GM23338 (cell line): ENCODE measurements at regions not wholly inside any gene's neighbourhood (a gene's known extent, or its start where the extent isn't known, plus 50 kb on each side); places are given as distances from the start of the nearest gene placed in this dataset.

Source experiments
- ATAC-seq: fragments of 200-7000 bp; cut with Tn5 transposase; 3 replicates; pipeline ENCODE4 v1.9.1; 2020
- DNase-seq: peaks from one replicate; pipeline ENCODE4 v3.0.0-alpha.2; 2015; ENCODE audit warnings: low spot score
- H2AFZ ChIP-seq: fragments of 200-600 bp; sonication (generic); 2 replicates; pipeline ENCODE4 v1.8.0; 2016; ENCODE audit warnings: antibody characterized with exemption, mild to moderate bottlenecking, moderate library complexity
- H3F3A ChIP-seq: fragments of 200-600 bp; sonication (generic); replicated peaks from 2 replicates; pipeline ENCODE4 v1.8.0; 2017; ENCODE audit warnings: antibody characterized with exemption, mixed run types, low read depth
- H3K27ac ChIP-seq: fragments of 200-600 bp; sonication (generic); 2 replicates; pipeline ENCODE4 v1.6.1; 2016; ENCODE audit warnings: low read depth
- H3K27me3 ChIP-seq: fragments of 200-600 bp; sonication (generic); 2 replicates; pipeline ENCODE4 v1.8.0; 2016; ENCODE audit warnings: mild to moderate bottlenecking, mixed run types, moderate library complexity; ENCODE audit not compliant: insufficient read depth
- H3K36me3 ChIP-seq: fragments of 200-600 bp; sonication (generic); 2 replicates; pipeline ENCODE4 v1.8.0; 2016; ENCODE audit warnings: mild to moderate bottlenecking; ENCODE audit not compliant: insufficient read depth
- H3K4me1 ChIP-seq: fragments of 200-600 bp; sonication (generic); 2 replicates; pipeline ENCODE4 v1.8.0; 2016; ENCODE audit warnings: mild to moderate bottlenecking, moderate library complexity; ENCODE audit not compliant: insufficient read depth
- H3K4me2 ChIP-seq: fragments of 200-600 bp; sonication (generic); 2 replicates; pipeline ENCODE4 v1.7.1; 2017; ENCODE audit warnings: mixed run types
- H3K4me3 ChIP-seq: fragments of 200-600 bp; sonication (generic); 2 replicates; pipeline ENCODE4 v1.6.1; 2016; ENCODE audit warnings: mixed run types
- H3K79me2 ChIP-seq: fragments of 200-600 bp; sonication (generic); replicated peaks from 2 replicates; pipeline ENCODE4 v1.8.0; 2017; ENCODE audit warnings: mild to moderate bottlenecking; ENCODE audit not compliant: insufficient read depth
- H3K9me2 ChIP-seq: fragments of 200-600 bp; sonication (generic); 2 replicates; pipeline ENCODE4 v1.8.0; 2017; ENCODE audit not compliant: insufficient read depth
- H4K20me1 ChIP-seq: fragments of 200-600 bp; sonication (generic); replicated peaks from 2 replicates; pipeline ENCODE4 v1.8.0; 2017; ENCODE audit warnings: mild to moderate bottlenecking; ENCODE audit not compliant: insufficient read depth
- H3K27ac Mint-ChIP-seq: 2 replicates; pipeline ENCODE4 v1.8.0; 2020; ENCODE audit warnings: inconsistent platforms, mild to moderate bottlenecking, moderate library complexity, mixed read lengths
- H3K27me3 Mint-ChIP-seq: 3 replicates; pipeline ENCODE4 v1.8.0; 2022; ENCODE audit warnings: low read depth, mild to moderate bottlenecking, moderate library complexity, mixed read lengths, inconsistent platforms; ENCODE audit not compliant: insufficient read depth, poor library complexity
- H3K36me3 Mint-ChIP-seq: 3 replicates; pipeline ENCODE4 v1.8.0; 2021; ENCODE audit warnings: low read depth, mild to moderate bottlenecking, inconsistent platforms, moderate library complexity, mixed read lengths
- H3K4me1 Mint-ChIP-seq: 3 replicates; pipeline ENCODE4 v1.8.0; 2020; ENCODE audit warnings: mild to moderate bottlenecking, inconsistent platforms, mixed read lengths
- H3K4me3 Mint-ChIP-seq: 3 replicates; pipeline ENCODE4 v1.8.0; 2021; ENCODE audit warnings: moderate library complexity, mild to moderate bottlenecking, inconsistent platforms, mixed read lengths
- H3K9me3 Mint-ChIP-seq: 3 replicates; pipeline ENCODE4 v1.8.0; 2020; ENCODE audit warnings: moderate library complexity, mild to moderate bottlenecking, inconsistent platforms, mixed read lengths
- CREB1 ChIP-seq: fragments of 250-450 bp; sonication (Bioruptor Pico); IDR thresholded peaks from 2 replicates; pipeline ENCODE4 v1.5.0; 2020; ENCODE audit warnings: low read depth, mild to moderate bottlenecking, moderate library complexity
- CTCF ChIP-seq, 2 experiments: fragments of 200-600 bp in 1 of 2; sonication (generic) in 1 of 2; conservative IDR thresholded peaks; 2 replicates each; pipeline versions ENCODE4 v1.5.1 to v1.6.1; 2016 to 2017; ENCODE audit warnings: antibody characterized with exemption in 2 of 2, low read depth in 2 of 2, mild to moderate bottlenecking in 2 of 2, moderate library complexity in 1 of 2
- EZH2 ChIP-seq: fragments of 200-600 bp; sonication (generic); IDR thresholded peaks from one replicate; pipeline ENCODE4 v1.8.0; 2017; ENCODE audit warnings: antibody characterized with exemption, mild to moderate bottlenecking, low read depth; ENCODE audit not compliant: unreplicated experiment
- EZH2phosphoT487 ChIP-seq: fragments of 200-600 bp; sonication (generic); IDR thresholded peaks from one replicate; pipeline ENCODE4 v1.8.1; 2018; ENCODE audit warnings: antibody characterized with exemption; ENCODE audit not compliant: unreplicated experiment
- JUNB ChIP-seq: IDR thresholded peaks from one replicate; pipeline ENCODE4 v1.6.1; 2016; ENCODE audit warnings: antibody characterized with exemption; ENCODE audit not compliant: unreplicated experiment
- NANOG ChIP-seq: IDR thresholded peaks from 2 replicates; pipeline ENCODE4 v1.6.1; 2016; ENCODE audit warnings: antibody characterized with exemption, borderline replicate concordance
- POLR2AphosphoS5 ChIP-seq: IDR thresholded peaks from 2 replicates; pipeline ENCODE4 v1.6.1; 2016; ENCODE audit warnings: antibody characterized with exemption, low read depth
- ZNF114 ChIP-seq: fragments of 250-450 bp; sonication (Bioruptor Pico); IDR thresholded peaks from 2 replicates; pipeline ENCODE4 v1.5.0; 2020; ENCODE audit warnings: mild to moderate bottlenecking, moderate library complexity
- TF ChIP-seq, protein P1 (sequence below): IDR thresholded peaks from one replicate; pipeline ENCODE4 v1.6.1; 2018; ENCODE audit warnings: antibody characterized with exemption; ENCODE audit not compliant: unreplicated experiment
- TF ChIP-seq, protein P2 (sequence below): fragments of 250-450 bp; sonication (Bioruptor Pico); IDR thresholded peaks from 2 replicates; pipeline ENCODE4 v1.5.0; 2020; ENCODE audit warnings: mild to moderate bottlenecking, moderate library complexity
- TF ChIP-seq, protein P3 (sequence below): IDR thresholded peaks from 2 replicates; pipeline ENCODE4 v1.6.1; 2016; ENCODE audit warnings: antibody characterized with exemption

DNA sequence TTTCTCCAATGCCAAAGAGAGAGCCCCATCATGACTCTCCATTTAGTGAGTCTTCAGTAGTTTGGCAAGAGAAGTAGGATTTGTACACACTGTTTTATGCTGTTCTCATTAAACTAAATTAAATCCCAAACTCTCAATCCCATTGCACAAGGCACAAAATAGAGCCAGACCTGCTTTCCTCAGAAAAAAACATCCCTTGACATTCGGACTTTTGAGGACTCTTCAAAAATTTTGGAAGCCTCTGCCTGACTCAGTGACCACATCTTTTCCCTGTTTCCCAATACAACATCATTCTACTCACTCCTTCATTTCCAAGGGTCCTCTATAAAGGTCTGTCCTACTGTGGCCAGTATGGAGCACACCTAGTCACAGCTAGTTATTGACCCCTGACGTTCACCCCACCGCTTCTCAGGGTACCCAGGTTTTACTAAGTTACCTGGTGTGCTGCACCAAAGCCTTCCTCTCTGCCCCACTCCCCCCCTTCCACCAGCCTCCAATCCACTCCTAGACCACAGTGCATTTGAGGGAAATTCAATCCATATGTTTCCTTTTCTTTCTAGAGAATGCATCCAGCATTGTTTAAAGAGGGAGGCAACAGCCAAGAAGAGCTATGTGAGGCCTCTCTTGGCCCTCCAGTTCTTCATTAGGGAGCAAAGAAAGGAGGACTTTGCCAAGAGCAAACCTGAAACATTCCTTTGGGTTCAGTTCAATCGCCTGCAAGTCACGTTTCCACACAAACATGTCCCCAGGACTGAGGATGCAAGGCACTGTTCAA lies 428.7 kb downstream of the PLPP3 start:
- H3K4me1 ChIP-seq: no peaks in the 10 kb centered on the region
- DNase-seq: no peak
- no peak for TF ChIP-seq CREB1
- TF ChIP-seq, protein P1, sequence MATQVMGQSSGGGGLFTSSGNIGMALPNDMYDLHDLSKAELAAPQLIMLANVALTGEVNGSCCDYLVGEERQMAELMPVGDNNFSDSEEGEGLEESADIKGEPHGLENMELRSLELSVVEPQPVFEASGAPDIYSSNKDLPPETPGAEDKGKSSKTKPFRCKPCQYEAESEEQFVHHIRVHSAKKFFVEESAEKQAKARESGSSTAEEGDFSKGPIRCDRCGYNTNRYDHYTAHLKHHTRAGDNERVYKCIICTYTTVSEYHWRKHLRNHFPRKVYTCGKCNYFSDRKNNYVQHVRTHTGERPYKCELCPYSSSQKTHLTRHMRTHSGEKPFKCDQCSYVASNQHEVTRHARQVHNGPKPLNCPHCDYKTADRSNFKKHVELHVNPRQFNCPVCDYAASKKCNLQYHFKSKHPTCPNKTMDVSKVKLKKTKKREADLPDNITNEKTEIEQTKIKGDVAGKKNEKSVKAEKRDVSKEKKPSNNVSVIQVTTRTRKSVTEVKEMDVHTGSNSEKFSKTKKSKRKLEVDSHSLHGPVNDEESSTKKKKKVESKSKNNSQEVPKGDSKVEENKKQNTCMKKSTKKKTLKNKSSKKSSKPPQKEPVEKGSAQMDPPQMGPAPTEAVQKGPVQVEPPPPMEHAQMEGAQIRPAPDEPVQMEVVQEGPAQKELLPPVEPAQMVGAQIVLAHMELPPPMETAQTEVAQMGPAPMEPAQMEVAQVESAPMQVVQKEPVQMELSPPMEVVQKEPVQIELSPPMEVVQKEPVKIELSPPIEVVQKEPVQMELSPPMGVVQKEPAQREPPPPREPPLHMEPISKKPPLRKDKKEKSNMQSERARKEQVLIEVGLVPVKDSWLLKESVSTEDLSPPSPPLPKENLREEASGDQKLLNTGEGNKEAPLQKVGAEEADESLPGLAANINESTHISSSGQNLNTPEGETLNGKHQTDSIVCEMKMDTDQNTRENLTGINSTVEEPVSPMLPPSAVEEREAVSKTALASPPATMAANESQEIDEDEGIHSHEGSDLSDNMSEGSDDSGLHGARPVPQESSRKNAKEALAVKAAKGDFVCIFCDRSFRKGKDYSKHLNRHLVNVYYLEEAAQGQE: no peak
- TF ChIP-seq EZH2phosphoT487: no peak
- TF ChIP-seq, protein P2, sequence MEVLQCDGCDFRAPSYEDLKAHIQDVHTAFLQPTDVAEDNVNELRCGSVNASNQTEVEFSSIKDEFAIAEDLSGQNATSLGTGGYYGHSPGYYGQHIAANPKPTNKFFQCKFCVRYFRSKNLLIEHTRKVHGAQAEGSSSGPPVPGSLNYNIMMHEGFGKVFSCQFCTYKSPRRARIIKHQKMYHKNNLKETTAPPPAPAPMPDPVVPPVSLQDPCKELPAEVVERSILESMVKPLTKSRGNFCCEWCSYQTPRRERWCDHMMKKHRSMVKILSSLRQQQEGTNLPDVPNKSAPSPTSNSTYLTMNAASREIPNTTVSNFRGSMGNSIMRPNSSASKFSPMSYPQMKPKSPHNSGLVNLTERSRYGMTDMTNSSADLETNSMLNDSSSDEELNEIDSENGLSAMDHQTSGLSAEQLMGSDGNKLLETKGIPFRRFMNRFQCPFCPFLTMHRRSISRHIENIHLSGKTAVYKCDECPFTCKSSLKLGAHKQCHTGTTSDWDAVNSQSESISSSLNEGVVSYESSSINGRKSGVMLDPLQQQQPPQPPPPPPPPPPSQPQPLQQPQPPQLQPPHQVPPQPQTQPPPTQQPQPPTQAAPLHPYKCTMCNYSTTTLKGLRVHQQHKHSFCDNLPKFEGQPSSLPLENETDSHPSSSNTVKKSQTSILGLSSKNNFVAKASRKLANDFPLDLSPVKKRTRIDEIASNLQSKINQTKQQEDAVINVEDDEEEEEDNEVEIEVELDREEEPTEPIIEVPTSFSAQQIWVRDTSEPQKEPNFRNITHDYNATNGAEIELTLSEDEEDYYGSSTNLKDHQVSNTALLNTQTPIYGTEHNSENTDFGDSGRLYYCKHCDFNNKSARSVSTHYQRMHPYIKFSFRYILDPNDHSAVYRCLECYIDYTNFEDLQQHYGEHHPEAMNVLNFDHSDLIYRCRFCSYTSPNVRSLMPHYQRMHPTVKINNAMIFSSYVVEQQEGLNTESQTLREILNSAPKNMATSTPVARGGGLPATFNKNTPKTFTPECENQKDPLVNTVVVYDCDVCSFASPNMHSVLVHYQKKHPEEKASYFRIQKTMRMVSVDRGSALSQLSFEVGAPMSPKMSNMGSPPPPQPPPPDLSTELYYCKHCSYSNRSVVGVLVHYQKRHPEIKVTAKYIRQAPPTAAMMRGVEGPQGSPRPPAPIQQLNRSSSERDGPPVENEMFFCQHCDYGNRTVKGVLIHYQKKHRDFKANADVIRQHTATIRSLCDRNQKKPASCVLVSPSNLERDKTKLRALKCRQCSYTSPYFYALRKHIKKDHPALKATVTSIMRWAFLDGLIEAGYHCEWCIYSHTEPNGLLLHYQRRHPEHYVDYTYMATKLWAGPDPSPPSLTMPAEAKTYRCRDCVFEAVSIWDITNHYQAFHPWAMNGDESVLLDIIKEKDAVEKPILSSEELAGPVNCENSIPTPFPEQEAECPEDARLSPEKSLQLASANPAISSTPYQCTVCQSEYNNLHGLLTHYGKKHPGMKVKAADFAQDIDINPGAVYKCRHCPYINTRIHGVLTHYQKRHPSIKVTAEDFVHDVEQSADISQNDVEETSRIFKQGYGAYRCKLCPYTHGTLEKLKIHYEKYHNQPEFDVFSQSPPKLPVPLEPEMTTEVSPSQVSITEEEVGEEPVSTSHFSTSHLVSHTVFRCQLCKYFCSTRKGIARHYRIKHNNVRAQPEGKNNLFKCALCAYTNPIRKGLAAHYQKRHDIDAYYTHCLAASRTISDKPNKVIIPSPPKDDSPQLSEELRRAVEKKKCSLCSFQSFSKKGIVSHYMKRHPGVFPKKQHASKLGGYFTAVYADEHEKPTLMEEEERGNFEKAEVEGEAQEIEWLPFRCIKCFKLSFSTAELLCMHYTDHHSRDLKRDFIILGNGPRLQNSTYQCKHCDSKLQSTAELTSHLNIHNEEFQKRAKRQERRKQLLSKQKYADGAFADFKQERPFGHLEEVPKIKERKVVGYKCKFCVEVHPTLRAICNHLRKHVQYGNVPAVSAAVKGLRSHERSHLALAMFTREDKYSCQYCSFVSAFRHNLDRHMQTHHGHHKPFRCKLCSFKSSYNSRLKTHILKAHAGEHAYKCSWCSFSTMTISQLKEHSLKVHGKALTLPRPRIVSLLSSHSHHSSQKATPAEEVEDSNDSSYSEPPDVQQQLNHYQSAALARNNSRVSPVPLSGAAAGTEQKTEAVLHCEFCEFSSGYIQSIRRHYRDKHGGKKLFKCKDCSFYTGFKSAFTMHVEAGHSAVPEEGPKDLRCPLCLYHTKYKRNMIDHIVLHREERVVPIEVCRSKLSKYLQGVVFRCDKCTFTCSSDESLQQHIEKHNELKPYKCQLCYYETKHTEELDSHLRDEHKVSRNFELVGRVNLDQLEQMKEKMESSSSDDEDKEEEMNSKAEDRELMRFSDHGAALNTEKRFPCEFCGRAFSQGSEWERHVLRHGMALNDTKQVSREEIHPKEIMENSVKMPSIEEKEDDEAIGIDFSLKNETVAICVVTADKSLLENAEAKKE: no peak
- TF ChIP-seq CTCF (conservative IDR thresholded peaks at IDR 0.05; ENCODE audit: low read depth in 2 of 2): no peak
- TF ChIP-seq EZH2: no peak
- no peak for TF ChIP-seq NANOG
- no peak for TF ChIP-seq JUNB
- no peak for TF ChIP-seq POLR2AphosphoS5
- TF ChIP-seq ZNF114: no peak
- TF ChIP-seq, protein P3, sequence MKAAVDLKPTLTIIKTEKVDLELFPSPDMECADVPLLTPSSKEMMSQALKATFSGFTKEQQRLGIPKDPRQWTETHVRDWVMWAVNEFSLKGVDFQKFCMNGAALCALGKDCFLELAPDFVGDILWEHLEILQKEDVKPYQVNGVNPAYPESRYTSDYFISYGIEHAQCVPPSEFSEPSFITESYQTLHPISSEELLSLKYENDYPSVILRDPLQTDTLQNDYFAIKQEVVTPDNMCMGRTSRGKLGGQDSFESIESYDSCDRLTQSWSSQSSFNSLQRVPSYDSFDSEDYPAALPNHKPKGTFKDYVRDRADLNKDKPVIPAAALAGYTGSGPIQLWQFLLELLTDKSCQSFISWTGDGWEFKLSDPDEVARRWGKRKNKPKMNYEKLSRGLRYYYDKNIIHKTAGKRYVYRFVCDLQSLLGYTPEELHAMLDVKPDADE: no peak
- H2AFZ ChIP-seq: no peak overlapping the region
- no peaks in the 10 kb centered on the region for H3K27me3 ChIP-seq
- no peaks in the 10 kb centered on the region for H3K36me3 ChIP-seq
- H3K79me2 ChIP-seq: no peaks in the 10 kb centered on the region
- H4K20me1 ChIP-seq: no peaks in the 10 kb centered on the region
- no peak for ATAC-seq
- no peak overlapping the region for H3K4me3 ChIP-seq
- no peaks in the 10 kb centered on the region for H3K4me1 Mint-ChIP-seq
- no peak overlapping the region for H3K4me2 ChIP-seq
- no peaks in the 10 kb centered on the region for H3F3A ChIP-seq
- H3K9me2 ChIP-seq: 0 out of 2 replicates have a peak, but pooled peaks cover 7% of the 10 kb centered on the region
- no peak overlapping the region for H3K27ac Mint-ChIP-seq
- no peaks in the 10 kb centered on the region for H3K27me3 Mint-ChIP-seq
- H3K27ac ChIP-seq: no peak overlapping the region
- no peaks in the 10 kb centered on the region for H3K9me3 Mint-ChIP-seq
- no peak overlapping the region for H3K4me3 Mint-ChIP-seq
- no peaks in the 10 kb centered on the region for H3K36me3 Mint-ChIP-seq
